BE2C (cell line): ENCODE measurements at regions not wholly inside any gene's neighbourhood (a gene's known extent, or its start where the extent isn't known, plus 50 kb on each side); places are given as distances from the start of the nearest gene placed in this dataset.

Experiments
- DNase-seq: peaks from one replicate; pipeline ENCODE4 v3.0.0-alpha.2; 2020
- H3K27me3 ChIP-seq: fragments of 250-450 bp; sonication (Bioruptor Pico); 2 replicates; pipeline ENCODE4 v1.5.1; 2020; ENCODE audit warnings: mild to moderate bottlenecking
- H3K36me3 ChIP-seq: fragments of 250-450 bp; sonication (Bioruptor Pico); 2 replicates; pipeline ENCODE4 v1.5.1; 2020; ENCODE audit warnings: mild to moderate bottlenecking
- H3K4me1 ChIP-seq: fragments of 250-450 bp; sonication (Bioruptor Pico); 2 replicates; pipeline ENCODE4 v1.5.1; 2020
- H3K4me3 ChIP-seq: 2 replicates; pipeline ENCODE4 v1.5.1; 2011; ENCODE audit warnings: low read depth, low read length
- H3K9me3 ChIP-seq: fragments of 250-450 bp; sonication (Bioruptor Pico); 2 replicates; pipeline ENCODE4 v1.5.1; 2020
- TF ChIP-seq, protein P1 (sequence below): IDR thresholded peaks from 2 replicates; pipeline ENCODE4 v1.5.1; 2012; ENCODE audit warnings: mild to moderate bottlenecking, low read depth, low read length

DNA sequence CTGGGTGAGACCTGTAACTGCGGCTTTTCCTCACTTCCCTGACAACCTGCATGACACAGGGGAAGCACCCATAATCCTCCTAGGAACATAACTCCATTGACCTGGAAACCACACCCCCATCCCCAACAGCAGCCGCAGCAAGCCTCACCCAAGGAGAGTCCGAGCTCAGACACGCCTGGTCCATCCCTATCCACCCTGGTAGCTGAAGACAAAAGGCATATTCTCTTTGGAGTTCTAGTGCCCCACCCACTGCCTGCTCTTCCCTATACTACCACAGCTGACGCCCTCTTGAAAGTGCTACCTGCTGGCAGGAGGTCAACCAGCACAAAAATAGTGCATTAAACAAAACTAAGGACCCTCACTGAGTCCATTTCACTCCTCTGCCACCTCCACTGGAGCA is 1080.9 kb upstream of the IGFBP7 start:
- no peak for DNase-seq
- TF ChIP-seq, protein P1, sequence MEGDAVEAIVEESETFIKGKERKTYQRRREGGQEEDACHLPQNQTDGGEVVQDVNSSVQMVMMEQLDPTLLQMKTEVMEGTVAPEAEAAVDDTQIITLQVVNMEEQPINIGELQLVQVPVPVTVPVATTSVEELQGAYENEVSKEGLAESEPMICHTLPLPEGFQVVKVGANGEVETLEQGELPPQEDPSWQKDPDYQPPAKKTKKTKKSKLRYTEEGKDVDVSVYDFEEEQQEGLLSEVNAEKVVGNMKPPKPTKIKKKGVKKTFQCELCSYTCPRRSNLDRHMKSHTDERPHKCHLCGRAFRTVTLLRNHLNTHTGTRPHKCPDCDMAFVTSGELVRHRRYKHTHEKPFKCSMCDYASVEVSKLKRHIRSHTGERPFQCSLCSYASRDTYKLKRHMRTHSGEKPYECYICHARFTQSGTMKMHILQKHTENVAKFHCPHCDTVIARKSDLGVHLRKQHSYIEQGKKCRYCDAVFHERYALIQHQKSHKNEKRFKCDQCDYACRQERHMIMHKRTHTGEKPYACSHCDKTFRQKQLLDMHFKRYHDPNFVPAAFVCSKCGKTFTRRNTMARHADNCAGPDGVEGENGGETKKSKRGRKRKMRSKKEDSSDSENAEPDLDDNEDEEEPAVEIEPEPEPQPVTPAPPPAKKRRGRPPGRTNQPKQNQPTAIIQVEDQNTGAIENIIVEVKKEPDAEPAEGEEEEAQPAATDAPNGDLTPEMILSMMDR, result no peak
- H3K9me3 ChIP-seq, result no peaks in the 10 kb centered on the region

DNA sequence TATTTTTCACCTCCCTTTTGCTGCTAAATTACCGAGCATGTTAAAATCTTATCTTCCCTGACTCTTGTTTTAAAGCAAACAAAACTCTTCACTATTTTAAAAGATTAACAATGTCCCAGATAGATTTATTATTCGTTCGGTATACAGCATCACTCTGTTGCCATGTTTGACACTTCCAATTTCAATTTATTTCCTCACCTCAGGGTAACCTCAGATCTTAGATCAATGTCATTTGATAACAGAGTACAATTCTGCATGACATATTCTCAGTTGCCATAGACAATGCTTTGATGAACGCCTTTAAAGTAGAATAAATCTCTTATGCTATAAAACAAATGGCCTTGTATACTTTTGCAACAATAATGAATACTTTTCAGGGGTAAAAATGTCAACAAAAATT is 1078.1 kb upstream of the IGFBP7 start:
- Histone ChIP-seq H3K4me3 (no peak overlapping the region), H3K27me3 (no peaks in the 10 kb centered on the region), H3K36me3 (no peaks in the 10 kb centered on the region), H3K9me3 (no peaks in the 10 kb centered on the region), H3K4me1 (no peaks in the 10 kb centered on the region)
- TF ChIP-seq, protein P1, result no peak
- DNase-seq, result no peak

More for the DNA sequence above, 1080.9 kb upstream of the IGFBP7 start:
- H3K27me3 ChIP-seq, result no peaks in the 10 kb centered on the region
- H3K36me3 ChIP-seq, result no peaks in the 10 kb centered on the region
- H3K4me3 ChIP-seq, result no peak overlapping the region
- no peaks in the 10 kb centered on the region for H3K4me1 ChIP-seq

DNA sequence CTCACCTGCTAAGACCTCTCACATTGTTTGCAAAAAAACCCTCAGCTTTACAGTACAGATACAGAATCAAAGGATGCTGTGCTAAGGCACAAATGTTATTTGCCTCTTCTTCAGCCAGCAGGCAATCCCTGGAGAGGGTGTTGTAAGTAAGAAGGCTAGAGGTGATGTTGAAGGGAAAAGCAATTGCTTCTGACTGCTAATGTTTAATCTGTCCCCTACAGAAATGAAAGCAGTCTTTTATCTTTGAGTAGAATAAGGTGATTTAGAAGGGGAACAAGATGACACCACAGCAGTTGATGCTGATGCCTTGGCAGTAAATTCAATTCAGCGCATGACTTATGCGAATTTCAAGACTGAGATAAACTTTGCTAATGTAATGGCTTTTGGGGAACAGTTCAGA is 1064.8 kb upstream of the IGFBP7 start:
- H3K9me3 ChIP-seq, result no peaks in the 10 kb centered on the region
- H3K27me3 ChIP-seq, result no peaks in the 10 kb centered on the region
- no peak overlapping the region for H3K4me3 ChIP-seq
- no peak for DNase-seq
- H3K36me3 ChIP-seq, result no peaks in the 10 kb centered on the region
- no peaks in the 10 kb centered on the region for H3K4me1 ChIP-seq
- TF ChIP-seq, protein P1, result no peak

DNA sequence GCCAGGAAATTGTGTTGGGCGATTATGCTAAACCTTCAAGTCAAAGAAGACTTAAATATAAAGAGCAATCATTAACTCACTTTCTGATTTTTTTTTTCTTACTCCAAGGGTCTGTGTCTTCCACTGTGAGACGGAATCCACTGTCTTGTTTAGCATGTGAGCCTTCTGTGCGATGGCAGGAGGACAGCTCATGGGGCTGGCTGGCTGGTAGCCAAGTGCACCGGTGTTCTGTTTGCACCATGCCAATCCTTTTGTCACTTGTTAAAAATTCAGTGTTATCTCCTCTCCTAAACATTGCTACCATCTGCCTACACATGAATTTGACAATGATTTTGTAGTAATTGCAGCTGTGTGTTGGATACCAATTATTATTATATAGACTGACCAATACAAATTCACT is 1056.3 kb upstream of the IGFBP7 start:
- no peaks in the 10 kb centered on the region for H3K4me1 ChIP-seq
- no peak overlapping the region for H3K4me3 ChIP-seq
- no peaks in the 10 kb centered on the region for H3K27me3 ChIP-seq
- no peaks in the 10 kb centered on the region; the same call in 1 of the 2 replicates for H3K9me3 ChIP-seq
- TF ChIP-seq, protein P1, result no peak
- no peaks in the 10 kb centered on the region for H3K36me3 ChIP-seq
- peak; percentile 43 for DNase-seq

DNA sequence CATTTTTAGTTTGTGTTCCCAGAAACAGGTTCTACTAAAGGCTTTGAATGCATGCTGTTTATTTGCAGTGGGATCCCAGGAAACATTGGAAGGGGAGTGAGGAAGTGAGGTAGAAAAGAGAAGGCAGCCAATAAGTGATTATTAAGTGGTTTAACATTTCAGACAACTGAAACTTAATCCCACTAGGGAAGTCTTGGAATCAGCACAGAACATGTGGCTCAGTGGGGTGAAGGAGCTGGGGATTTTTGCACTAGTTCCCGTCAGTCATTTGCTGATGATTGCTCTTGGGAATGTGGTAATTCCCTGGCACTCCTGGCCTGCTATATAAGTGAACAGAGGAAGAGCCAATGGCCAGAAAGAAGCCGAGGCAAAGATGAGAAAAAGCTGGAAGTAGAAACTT is 1053.0 kb upstream of the IGFBP7 start:
- Histone ChIP-seq H3K9me3 (no peaks in the 10 kb centered on the region), H3K4me1 (no peaks in the 10 kb centered on the region), H3K27me3 (no peaks in the 10 kb centered on the region), H3K36me3 (no peaks in the 10 kb centered on the region), H3K4me3 (no peak overlapping the region)
- no peak for DNase-seq
- TF ChIP-seq, protein P1, result no peak

DNA sequence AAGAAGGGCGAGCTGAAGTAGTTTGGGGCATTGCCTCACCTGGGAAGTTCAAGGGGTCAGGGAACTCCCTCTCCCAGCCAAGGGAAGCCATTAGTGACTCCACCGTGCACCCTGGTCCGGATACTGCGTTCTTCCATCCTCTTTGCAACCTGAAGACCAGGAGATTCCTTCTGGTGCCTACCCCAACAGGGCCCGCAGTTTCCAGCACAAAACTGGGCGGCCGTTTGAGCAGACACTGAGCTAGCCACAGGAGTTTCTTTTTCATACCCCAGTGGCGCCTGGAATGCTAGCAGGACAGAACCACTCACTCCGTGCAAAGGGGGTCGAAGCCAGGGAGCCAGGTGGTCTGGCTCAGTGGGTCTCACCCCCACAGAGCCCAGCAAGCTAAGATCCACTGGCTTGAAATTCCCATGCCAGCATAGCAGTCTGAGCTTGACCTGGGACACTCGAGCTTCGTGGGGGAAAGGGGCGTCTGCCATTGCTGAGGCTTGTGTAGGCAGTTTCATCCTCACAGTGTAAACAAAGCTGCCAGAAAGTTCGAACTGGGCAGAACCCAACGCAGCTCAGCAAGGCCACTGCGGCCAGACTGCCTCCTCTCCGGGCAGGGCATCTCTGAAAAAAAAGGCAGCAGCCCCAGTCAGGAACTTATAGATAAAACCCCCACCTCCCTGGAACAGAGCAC is 1039.4 kb upstream of the IGFBP7 start:
- Histone ChIP-seq H3K36me3 (no peaks in the 10 kb centered on the region), H3K27me3 (no peaks in the 10 kb centered on the region), H3K4me3 (no peak overlapping the region), H3K4me1 (peaks cover 3% of the 10 kb centered on the region; the same call in 1 of the 2 replicates), H3K9me3 (no peaks in the 10 kb centered on the region)
- TF ChIP-seq, protein P1, result no peak
- DNase-seq, result no peak
